ENCODE measurements at regions not wholly inside any gene's neighbourhood (a gene's known extent, or its start where the extent isn't known, plus 50 kb on each side); places are given as distances from the start of the nearest gene placed in this dataset.
"Not testable (repeated sequence)": the region's sequence is repeated elsewhere in the genome, so short reads cannot be mapped to it uniquely, and the experiment has no call there.

- DNase-seq, result no peak
These were observed 773.4 kb upstream of the RAG2 start for GRCh38 chr11:37371346-37371970.

GRCh38 chr11:37370817-37371216 is 772.8 kb upstream of the RAG2 start:
- no peak for DNase-seq

- no peak for DNase-seq
These were observed 766.3 kb upstream of the RAG2 start for GRCh38 chr11:37364246-37364839.

- DNase-seq, result no peak
These were observed 755.2 kb upstream of the RAG2 start for GRCh38 chr11:37353192-37353591.

- DNase-seq, result no peak
These were observed 754.4 kb upstream of the RAG2 start for GRCh38 chr11:37352485-37352884.

GRCh38 chr11:37343290-37343689 is 745.3 kb upstream of the RAG2 start:
- DNase-seq, result no peak

GRCh38 chr11:37336401-37336800 is 738.4 kb upstream of the RAG2 start:
- DNase-seq, result no peak

- no peak for DNase-seq
These were observed 735.3 kb upstream of the RAG2 start for GRCh38 chr11:37333345-37333744.

GRCh38 chr11:37323843-37324242 is 725.8 kb upstream of the RAG2 start:
- DNase-seq, result no peak

GRCh38 chr11:37322333-37323194 is 724.5 kb upstream of the RAG2 start:
- DNase-seq, result no peak

GRCh38 chr11:37320921-37321320 is 722.9 kb upstream of the RAG2 start:
- no peak for DNase-seq

GRCh38 chr11:37317803-37318202 is 719.8 kb upstream of the RAG2 start:
- DNase-seq, result no peak

GRCh38 chr11:37313266-37313665 is 715.2 kb upstream of the RAG2 start:
- DNase-seq, result no peak

GRCh38 chr11:37306563-37306962 is 708.5 kb upstream of the RAG2 start:
- DNase-seq, result no peak

- DNase-seq, result not testable (repeated sequence)
These were observed 703.4 kb upstream of the RAG2 start for GRCh38 chr11:37301405-37301804.

- no peak for DNase-seq
These were observed 700.1 kb upstream of the RAG2 start for GRCh38 chr11:37298173-37298572.

- no peak for DNase-seq
These were observed 688.9 kb upstream of the RAG2 start for GRCh38 chr11:37286890-37287289.

GRCh38 chr11:37282367-37282766 is 684.3 kb upstream of the RAG2 start:
- DNase-seq, result no peak

- no peak for DNase-seq
These were observed 682.2 kb upstream of the RAG2 start for GRCh38 chr11:37280200-37280599.

- no peak for DNase-seq
These were observed 679.9 kb upstream of the RAG2 start for GRCh38 chr11:37277896-37278465.

- no peak for DNase-seq
These were observed 666.7 kb upstream of the RAG2 start for GRCh38 chr11:37264783-37265182.

- no peak for DNase-seq
These were observed 666.0 kb upstream of the RAG2 start for GRCh38 chr11:37264060-37264459.

GRCh38 chr11:37263467-37263866 is 665.4 kb upstream of the RAG2 start:
- not testable (repeated sequence) for DNase-seq

- no peak for DNase-seq
These were observed 661.7 kb upstream of the RAG2 start for GRCh38 chr11:37259734-37260133.
